Smooth muscle cell (in vitro differentiated cells): ENCODE measurements at regions not wholly inside any gene's neighbourhood (a gene's known extent, or its start where the extent isn't known, plus 50 kb on each side); places are given as distances from the start of the nearest gene placed in this dataset.
A peak's percentile ranks its signal among the peaks of the same experiment; 100 is the strongest.

Experiments used
- DNase-seq: peaks from one replicate; lab custom pipeline; 2025; ENCODE audit not compliant: unreplicated experiment; lab: John Stamatoyannopoulos, UW
- H2AFZ ChIP-seq: fragments of 200-600 bp; sonication (generic); 2 replicates; pipeline ENCODE4 v1.6.0; 2016; ENCODE audit warnings: antibody characterized with exemption, low read depth, mild to moderate bottlenecking
- H3F3A ChIP-seq: fragments of 200-600 bp; sonication (generic); 2 replicates; pipeline ENCODE4 v1.6.0; 2017; ENCODE audit warnings: antibody characterized with exemption, low read depth
- H3K27ac ChIP-seq: fragments of 200-600 bp; sonication (generic); 2 replicates; pipeline ENCODE4 v1.5.1; 2016; ENCODE audit warnings: low read depth, mild to moderate bottlenecking
- H3K27me3 ChIP-seq: fragments of 200-600 bp; sonication (generic); 2 replicates; pipeline ENCODE4 v1.6.1; 2016; ENCODE audit warnings: low read depth, mild to moderate bottlenecking
- H3K36me3 ChIP-seq: fragments of 200-600 bp; sonication (generic); 2 replicates; pipeline ENCODE4 v1.5.1; 2016; ENCODE audit warnings: low read depth
- H3K4me1 ChIP-seq: fragments of 200-600 bp; sonication (generic); 2 replicates; pipeline ENCODE4 v1.5.1; 2016; ENCODE audit warnings: low read depth
- H3K4me2 ChIP-seq: fragments of 200-600 bp; sonication (generic); 2 replicates; pipeline ENCODE4 v1.6.0; 2016; ENCODE audit warnings: mild to moderate bottlenecking
- H3K4me3 ChIP-seq: fragments of 200-600 bp; sonication (generic); 2 replicates; pipeline ENCODE4 v1.5.1; 2016; ENCODE audit warnings: mild to moderate bottlenecking
- H3K79me2 ChIP-seq: fragments of 200-600 bp; sonication (generic); 2 replicates; pipeline ENCODE4 v1.6.0; 2016; ENCODE audit warnings: low read depth, mild to moderate bottlenecking
- H3K9ac ChIP-seq: fragments of 200-600 bp; sonication (generic); 2 replicates; pipeline ENCODE4 v1.6.0; 2016; ENCODE audit warnings: low read depth
- H3K9me3 ChIP-seq: fragments of 200-600 bp; sonication (generic); replicated peaks from 2 replicates; pipeline ENCODE4 v1.5.1; 2016; ENCODE audit warnings: low read depth
- H4K20me1 ChIP-seq: fragments of 200-600 bp; sonication (generic); 2 replicates; pipeline ENCODE4 v1.6.0; 2016; ENCODE audit warnings: low read depth
- WGBS: methylation state at CpG from one replicate; pipeline ENCODE4 v1.1.7; 2016; ENCODE audit warnings: low lambda C conversion rate; 5-methylcytosine and 5-hydroxymethylcytosine counted together
- TF ChIP-seq, protein P1 (sequence below): fragments of 200-600 bp; sonication (generic); IDR thresholded peaks from 2 replicates; pipeline ENCODE4 v1.5.1; 2017; ENCODE audit warnings: borderline replicate concordance, mild to moderate bottlenecking, antibody characterized with exemption; ENCODE audit not compliant: insufficient read depth, poor library complexity, severe bottlenecking

DNA sequence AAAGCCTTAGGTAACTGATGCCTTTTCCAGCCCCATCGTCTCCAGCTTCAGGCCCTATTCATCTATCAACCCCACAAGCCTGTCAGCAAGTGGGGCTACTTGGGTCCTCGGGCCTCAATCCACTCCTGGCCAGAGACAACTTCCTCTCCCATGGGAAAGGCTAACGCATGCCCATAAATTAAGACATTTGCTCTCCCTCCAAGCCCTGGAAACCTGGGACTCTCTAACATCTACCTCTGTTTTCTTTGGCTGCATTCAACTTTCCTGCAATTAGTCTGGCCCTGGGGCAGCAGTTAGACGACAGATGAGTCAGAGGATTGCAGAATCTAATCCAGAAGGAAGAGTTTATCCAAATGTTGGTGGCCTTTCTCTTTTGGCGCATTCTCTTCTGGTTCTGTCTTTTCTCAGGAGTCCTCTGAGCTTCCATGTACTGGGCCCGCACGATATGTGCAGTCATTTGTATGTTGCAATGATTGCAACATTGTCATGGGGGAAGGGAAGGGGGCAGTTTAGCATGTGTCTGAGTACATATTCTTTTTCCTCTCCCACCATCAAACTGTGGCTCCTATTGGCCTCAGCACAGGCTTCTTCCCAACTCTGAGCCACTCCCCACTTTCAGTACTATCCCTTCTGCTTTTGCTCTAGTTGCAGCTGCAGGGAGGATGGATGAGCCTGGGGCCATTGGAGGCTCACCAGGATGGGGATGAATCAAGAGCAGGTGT is 54.4 kb downstream of the NAV1 start:
- DNase-seq: peak; percentile 27
- peaks cover 27% of the 10 kb centered on the region for H3F3A ChIP-seq
- TF ChIP-seq, protein P1, sequence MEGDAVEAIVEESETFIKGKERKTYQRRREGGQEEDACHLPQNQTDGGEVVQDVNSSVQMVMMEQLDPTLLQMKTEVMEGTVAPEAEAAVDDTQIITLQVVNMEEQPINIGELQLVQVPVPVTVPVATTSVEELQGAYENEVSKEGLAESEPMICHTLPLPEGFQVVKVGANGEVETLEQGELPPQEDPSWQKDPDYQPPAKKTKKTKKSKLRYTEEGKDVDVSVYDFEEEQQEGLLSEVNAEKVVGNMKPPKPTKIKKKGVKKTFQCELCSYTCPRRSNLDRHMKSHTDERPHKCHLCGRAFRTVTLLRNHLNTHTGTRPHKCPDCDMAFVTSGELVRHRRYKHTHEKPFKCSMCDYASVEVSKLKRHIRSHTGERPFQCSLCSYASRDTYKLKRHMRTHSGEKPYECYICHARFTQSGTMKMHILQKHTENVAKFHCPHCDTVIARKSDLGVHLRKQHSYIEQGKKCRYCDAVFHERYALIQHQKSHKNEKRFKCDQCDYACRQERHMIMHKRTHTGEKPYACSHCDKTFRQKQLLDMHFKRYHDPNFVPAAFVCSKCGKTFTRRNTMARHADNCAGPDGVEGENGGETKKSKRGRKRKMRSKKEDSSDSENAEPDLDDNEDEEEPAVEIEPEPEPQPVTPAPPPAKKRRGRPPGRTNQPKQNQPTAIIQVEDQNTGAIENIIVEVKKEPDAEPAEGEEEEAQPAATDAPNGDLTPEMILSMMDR: no peak
- H3K27ac ChIP-seq: peak overlapping the region; percentile 89
- peak overlapping the region; percentile 35 for H3K4me2 ChIP-seq
- WGBS: 7% methylated on average over 7 of the region's 7 CpGs
- peaks cover 54% of the 10 kb centered on the region for H3K79me2 ChIP-seq
- H3K27me3 ChIP-seq: no peaks in the 10 kb centered on the region
- no peaks in the 10 kb centered on the region for H3K9me3 ChIP-seq
- peaks cover 6% of the 10 kb centered on the region for H3K4me1 ChIP-seq
- no peaks in the 10 kb centered on the region for H3K36me3 ChIP-seq
- no peak overlapping the region for H3K4me3 ChIP-seq
- peak overlapping the region; percentile 39 for H3K9ac ChIP-seq
- no peak overlapping the region for H2AFZ ChIP-seq
- peaks cover 29% of the 10 kb centered on the region for H4K20me1 ChIP-seq

DNA sequence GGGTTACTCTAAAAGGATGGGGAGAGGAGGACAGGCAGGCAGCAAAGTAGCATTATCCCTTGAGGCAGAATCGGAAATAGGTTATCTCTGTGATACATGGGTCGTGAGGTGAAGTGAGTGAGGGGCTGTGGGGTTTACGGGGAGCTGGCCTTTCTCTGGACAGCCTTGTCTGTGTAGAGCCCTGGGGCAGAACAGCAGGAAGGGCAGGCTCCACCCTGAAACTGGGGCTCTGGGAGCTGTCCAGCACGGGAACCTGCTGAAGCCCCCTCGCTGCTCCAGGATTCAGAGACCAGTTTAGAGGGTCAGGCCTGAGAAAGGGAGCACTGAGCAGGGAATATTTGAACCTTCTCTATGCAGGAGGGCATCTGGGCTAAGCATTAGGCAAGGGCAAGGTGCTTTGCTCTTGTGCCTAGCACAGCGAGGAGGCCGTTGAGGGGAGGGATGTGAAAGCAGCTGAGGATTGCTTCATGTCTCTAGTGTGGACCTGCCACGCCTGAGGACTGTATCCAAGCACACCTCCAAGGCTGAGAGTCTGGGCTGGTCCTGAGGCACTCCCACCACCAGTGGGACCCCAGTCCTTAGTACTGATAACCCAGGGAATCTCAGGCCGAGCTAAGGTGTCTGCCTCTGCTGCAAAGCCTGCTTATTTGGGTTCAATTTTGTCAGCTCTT is 55.8 kb downstream of the NAV1 start:
- Histone ChIP-seq H3K4me2 (peak overlapping the region; percentile 35), H3K36me3 (no peaks in the 10 kb centered on the region), H2AFZ (no peak overlapping the region), H3F3A (peaks cover 30% of the 10 kb centered on the region), H3K79me2 (peaks cover 40% of the 10 kb centered on the region), H3K4me1 (peaks cover 9% of the 10 kb centered on the region), H3K4me3 (no peak overlapping the region), H4K20me1 (peaks cover 29% of the 10 kb centered on the region), H3K9me3 (no peaks in the 10 kb centered on the region), H3K9ac (no peak overlapping the region), H3K27ac (peak overlapping the region; percentile 69), H3K27me3 (no peaks in the 10 kb centered on the region)
- TF ChIP-seq, protein P1: no peak
- peak; percentile 19 for DNase-seq
- WGBS: 54% methylated on average over 9 of the region's 9 CpGs

DNA sequence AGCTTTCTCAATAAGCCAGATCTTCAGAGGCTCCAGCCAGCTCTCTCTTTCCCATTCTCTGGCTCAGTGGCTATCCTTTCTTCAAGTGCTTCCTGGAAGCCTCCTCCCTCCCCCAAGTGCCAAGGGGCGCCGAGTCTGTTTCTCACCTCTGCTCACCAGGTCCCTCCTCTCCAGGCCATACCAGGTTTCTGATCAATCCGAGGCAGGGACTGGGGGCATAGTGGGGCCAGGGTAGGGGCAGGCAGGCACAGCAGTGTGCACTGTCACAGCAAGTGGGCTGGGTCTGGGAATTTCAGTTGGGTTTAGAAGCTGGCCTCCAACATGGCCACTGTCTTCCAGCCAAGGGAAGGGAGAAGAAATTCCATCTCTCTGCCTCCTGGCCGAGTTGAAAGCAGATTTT is 56.5 kb downstream of the NAV1 start:
- no peak overlapping the region for H3K4me3 ChIP-seq
- peaks cover 34% of the 10 kb centered on the region for H3K79me2 ChIP-seq
- H3K27ac ChIP-seq: peak overlapping the region; percentile 34
- peaks cover 9% of the 10 kb centered on the region for H3K4me1 ChIP-seq
- H3F3A ChIP-seq: peaks cover 30% of the 10 kb centered on the region
- no peak for DNase-seq
- peaks cover 29% of the 10 kb centered on the region for H4K20me1 ChIP-seq
- TF ChIP-seq, protein P1: no peak
- WGBS: 79% methylated on average over 4 of the region's 4 CpGs
- no peak overlapping the region for H3K4me2 ChIP-seq
- no peaks in the 10 kb centered on the region for H3K27me3 ChIP-seq
- no peak overlapping the region for H2AFZ ChIP-seq
- no peaks in the 10 kb centered on the region for H3K9me3 ChIP-seq
- no peak overlapping the region for H3K9ac ChIP-seq
- H3K36me3 ChIP-seq: no peaks in the 10 kb centered on the region
